NCI-H2196 (cell line): ENCODE measurements at regions not wholly inside any gene's neighbourhood (a gene's known extent, or its start where the extent isn't known, plus 50 kb on each side); places are given as distances from the start of the nearest gene placed in this dataset.
A peak's percentile ranks its signal among the peaks of the same experiment; 100 is the strongest.

Experiments
- DNase-seq: peaks from one replicate; lab custom pipeline; 2025; ENCODE audit not compliant: unreplicated experiment; lab: John Stamatoyannopoulos, UW

DNA sequence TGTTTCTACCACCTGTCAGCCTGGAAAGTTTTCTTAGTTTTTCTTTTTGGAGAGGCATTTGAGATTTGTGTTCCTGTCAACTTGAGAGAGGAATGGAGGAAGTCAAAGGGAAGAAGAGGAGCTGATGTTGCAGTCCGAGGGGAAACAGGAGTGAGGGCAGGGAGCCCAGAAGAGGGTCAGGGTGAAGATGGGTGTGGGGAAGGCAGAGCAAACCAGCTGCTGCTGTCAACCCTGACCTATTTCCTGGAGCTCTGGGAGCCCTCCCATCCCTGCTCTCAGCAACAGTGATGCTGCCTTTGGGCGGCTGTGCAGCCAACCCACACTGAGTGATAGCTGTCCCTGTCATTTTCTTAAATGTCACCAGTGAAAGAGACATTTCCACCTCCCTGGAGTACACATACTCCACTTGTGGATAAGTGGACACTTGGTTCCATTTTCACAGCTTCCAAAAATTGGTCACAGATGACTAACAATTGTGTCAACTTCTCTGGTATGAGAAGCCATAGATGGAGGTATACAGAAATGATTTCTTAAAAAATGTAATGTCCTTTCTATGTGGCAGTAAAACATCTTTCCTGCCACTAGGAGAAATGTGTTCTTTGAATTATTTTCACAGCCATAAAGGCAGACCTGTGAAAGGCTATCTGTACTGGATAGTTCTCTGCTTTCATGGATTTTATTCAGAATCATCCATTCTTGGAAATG is 556.3 kb upstream of the TBL1XR1 start:
- no peak for DNase-seq

DNA sequence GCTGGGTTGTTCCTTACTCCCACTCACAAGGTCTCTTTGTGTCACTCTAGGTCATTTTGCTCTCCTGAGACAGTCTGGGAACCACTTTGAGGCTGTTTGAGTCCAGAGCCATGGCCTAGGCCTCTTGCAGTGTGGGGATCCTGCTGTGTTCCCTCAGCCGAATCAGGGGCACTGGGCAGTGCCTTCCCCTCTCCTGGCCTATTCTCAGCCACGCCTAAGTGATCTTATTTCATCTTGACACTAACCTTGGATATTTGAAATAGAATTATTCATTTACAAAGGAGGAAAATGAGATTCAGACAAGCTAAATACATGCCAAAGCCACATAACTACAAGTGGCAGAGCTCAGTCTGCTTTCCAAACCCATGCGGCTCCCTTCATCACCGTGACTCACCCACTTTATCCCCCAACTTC is 557.2 kb upstream of the TBL1XR1 start:
- no peak for DNase-seq

DNA sequence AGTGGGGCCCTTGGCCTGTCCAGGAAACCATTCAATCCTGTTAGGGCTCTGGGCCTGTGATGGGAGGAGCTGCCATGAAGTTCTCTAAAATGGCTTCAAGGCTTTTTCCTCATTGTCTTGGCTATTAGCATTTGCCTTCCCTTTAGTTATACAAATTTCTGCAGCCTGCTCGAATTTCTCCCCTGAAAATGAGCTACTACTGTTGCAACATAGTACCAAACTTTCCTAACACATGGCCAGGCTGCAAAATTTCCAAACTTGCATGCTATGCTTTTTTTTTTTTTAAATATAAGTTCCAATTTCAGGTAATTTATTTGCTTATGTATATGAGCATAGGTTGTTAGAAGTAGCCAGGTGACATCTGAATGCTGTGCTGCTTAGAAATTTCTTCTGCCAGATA is 560.8 kb upstream of the TBL1XR1 start:
- DNase-seq: no peak

DNA sequence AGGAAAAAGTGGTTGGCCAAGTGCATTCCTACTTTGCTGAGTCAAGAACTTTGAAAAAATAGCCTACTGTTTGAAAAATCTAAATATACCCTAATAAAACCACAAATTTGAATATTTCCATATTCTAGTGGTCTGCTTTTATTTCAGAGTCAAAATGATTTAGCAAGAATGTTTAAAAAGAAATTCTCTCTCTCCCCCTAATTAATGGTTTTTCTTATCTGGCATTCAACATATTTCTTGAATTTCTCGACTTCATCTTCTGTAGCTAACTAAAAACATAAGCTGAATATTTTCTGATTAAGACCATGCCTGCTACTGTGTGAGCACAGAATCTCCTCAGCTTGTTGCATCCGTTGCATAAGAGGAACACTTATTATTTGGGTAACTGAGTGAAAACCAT is 563.5 kb upstream of the TBL1XR1 start:
- DNase-seq: no peak

DNA sequence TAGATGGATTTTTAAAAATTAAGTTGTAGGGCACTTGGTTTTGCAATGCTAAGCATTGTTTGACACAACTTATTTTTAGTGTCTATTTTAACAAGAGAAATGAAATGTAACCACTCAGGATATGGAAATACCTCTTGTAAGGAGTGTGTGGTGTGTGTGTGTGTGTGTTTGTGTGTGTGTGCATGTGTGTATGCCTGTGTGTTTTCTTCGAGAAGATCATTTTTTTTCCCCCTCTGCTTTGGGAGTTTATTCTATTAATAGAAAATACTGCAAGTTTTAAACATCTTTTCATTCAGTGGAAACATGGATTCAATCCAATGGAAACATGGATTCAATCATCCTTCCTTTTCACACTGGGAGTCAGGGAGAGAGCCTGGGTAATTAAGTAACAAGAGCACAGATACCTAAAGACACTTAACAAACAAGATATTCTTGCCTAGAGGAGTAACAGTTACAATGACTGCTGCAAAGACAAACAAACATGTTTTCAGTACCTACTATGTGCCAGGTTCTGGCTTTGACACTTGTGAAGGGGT is 567.2 kb upstream of the TBL1XR1 start:
- DNase-seq: no peak

DNA sequence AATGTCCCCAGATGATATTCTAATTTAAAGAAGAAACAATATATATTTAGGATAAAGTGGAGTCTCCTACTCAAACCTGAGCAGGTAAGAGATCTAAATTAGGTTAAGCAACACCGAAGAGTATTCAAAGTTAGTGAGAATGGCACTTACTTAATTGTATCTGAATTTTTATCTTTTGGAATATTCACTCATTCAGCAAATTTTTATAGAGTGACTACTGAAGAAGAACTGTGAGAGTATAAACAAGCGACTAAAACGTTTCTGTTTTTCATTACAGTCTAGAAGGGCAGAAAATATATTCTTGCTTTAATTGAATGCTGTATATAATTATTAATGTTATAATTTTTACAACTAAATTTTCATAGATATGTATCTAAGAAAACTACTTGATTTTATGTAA is 567.7 kb upstream of the TBL1XR1 start:
- no peak for DNase-seq

DNA sequence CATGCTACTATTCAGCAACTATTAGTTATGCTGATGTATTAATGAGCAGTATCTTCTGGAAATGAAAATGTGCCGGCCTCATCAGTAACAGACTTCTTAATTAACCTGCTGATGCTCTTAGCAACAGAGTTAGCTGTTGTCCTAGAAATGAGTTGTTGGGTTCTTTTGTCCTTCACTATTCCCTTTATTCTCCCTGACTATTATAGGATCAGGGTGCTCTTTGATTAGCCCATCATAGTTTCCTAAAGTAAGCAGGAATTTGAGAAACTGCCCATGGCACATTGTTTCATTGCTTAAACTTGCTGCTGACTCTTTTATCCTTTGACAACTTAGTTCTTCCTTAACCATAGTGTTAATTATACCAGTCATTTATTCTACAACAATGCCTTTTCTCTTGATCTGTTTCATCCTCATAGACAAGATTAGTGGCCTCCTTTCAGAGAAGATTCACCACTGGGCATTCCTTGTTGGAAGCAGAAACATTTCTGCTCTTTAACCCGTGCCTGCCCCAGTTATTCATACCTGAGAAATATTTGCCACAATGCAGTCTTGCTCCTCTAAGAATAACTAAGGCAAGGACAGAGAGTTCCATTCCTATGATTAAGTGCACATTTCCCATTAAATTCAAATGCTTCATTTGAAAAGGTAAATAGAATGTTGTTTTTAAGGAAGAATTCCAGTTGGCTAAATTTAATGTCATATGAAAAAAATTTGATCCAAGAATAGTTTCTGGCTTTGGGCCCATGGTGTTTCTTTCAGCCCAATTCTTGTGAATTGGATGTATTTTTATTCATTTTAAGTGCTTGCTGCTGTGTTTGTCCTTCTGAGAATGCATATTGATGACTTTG is 573.3 kb upstream of the TBL1XR1 start:
- no peak for DNase-seq

DNA sequence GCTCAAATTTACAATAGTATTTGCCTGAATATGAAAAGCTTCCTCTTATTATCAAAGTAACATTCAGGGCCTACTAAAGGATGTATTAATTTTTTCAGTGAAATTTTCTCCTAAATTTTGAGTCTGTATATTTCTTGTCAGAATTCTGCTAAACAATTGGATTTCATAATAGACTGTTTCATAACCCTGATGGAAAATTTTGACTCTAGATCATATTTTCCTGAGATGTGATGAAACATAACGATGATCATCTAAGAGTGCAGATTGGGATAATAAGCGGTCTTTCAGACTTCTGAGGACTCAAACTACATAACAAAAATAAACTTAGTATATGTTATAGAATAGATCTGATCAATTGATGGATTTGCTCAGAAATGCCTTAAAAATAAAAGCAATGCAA is 574.5 kb upstream of the TBL1XR1 start:
- DNase-seq: no peak

DNA sequence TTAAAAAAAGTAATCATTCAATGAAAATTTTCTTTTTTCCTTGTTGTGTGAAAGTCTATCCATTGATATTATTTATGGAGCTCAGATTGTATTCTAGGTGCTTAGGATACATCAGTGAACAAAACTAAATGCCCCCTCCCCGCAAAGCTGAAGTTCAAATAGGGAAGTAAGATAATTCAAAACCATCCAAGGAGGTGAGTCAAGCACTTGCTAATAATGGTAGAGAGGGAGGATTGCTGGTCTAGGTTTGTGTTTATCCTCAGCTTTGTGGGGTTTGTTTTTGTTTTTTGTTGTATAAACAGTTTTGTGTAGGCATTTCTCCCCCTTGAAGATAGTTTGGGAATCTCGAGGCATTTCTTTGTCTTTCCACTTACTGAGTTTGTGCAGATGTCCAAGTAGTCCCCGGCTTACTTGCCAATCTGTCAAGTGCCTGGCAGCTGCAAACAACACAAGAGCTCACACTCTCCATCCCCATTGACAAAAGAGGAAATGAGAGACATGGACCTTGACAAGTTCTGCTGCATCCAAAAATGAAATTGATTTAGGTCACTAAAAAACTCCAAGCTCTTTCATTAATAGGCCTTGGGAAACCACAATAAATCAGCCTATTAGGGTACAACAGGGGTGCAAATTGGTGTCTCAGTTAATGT is 575.8 kb upstream of the TBL1XR1 start:
- peak; percentile 36 for DNase-seq

DNA sequence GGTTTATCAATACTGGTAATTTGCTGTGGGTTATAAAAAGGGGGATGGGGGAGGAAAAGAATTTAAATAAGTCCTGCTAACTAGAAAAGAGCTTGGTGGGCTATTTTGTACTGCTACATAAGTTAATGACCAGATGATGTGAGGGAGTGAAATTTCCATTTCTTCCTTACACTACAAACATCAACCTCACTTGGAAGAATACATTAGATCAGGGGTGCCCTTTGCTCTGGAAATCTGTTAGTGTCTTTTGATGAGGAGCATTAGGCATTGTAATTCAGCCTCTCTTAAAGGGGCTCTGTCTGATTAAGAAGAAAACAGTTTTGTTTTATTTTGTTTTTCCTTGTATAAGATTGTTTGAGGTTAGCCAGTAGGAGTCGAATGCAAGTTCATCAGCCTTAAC is 576.4 kb upstream of the TBL1XR1 start:
- DNase-seq: no peak

DNA sequence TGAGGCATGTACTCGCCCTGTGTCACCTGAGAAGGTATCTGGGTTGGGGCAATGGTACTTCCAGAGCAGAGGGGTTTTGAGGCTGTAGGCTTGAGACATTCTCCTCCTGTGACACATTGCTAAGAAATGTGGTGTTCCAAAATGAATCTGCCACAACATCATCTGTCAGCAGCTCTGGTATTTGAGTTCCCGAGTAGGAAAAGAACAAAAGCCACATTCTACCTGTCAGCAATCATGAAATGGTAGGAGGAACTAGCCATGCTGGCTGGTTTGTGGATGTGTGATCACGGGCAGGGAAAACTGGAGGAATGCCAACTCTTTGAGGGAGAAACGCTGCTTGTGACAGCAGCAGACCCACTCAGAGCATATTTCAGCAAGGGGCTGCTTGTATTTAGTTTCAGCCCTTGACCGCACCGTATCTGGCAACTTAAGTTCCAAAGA is 579.4 kb upstream of the TBL1XR1 start:
- no peak for DNase-seq

DNA sequence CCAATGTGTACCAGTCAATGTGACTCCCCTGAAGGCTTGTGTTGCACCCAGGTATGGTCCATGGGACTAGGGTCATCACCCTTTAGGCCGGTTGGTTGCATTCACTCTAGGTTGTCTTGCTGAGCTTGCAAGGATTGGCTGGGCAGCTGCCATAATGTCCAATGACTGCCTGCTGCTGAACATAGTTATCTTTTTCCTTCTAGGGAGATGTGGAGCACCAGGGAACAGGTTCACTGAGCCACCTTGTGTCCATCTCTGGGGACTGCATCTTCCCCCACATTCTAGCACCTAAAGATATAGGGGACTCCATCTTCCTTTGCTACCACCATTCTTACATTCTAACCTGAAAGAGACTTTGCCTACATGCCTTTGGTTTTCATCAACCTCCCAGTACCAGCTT is 580.4 kb upstream of the TBL1XR1 start:
- DNase-seq: peak; percentile 22

DNA sequence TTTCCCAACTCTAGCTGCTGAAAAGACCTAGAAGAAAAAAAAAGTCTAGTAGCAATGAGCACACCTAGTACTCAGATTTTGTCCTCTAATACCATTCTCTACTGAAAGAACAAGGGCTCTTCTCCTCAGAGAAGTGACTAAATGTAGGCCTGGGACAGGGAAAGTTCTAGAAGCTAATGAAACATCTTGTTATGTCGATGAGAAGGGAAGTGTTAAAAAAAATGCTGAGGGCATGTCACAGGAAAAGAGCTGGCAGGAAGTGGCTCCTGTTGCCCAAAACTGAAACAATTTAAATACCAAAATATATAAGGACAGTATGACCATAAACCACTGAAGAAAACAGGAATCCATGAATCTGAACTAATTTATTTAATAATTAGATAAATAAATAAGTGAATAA is 581.4 kb upstream of the TBL1XR1 start:
- DNase-seq: no peak

DNA sequence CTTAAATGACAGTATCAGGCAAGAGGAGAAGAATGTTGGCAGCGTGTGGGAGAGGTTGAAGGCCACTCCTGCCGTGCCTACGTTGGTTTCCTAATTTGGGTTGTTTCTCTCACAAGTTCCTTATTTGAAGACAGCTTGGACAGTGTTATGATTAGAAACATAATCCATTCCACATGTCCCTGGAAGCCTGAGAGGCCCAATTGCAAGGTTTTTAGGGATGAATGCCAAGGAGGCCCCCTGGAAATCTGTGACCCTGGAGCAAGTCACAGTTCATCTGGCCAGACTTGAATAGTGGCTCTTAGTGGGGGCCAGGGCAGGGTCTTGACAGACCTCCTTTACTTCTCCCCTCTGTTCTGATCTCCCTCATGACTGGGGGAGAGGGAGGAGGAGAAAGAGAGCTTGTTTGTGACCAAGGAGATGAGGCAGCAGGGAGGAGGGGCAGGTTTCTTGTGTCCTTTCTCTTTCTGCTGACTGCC is 584.4 kb upstream of the TBL1XR1 start:
- no peak for DNase-seq

DNA sequence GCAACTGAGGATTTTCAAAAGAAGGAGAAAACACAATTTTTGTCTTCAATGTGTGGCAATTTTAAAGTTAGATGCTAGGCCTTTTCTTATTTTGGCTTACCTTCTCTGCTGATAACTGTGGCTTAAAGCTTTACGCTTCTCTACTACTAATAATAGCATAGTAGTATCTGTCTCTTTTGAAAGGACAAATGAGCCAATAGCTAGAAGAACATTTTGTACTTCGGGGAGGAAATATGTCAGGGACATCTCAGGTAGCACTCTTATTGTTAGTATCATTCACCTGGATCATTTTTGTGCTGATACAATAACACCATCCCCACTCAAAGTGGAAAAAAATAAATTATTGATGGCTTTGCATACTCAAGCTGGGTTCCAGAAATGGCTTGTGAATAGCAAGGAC is 586.1 kb upstream of the TBL1XR1 start:
- DNase-seq: no peak

DNA sequence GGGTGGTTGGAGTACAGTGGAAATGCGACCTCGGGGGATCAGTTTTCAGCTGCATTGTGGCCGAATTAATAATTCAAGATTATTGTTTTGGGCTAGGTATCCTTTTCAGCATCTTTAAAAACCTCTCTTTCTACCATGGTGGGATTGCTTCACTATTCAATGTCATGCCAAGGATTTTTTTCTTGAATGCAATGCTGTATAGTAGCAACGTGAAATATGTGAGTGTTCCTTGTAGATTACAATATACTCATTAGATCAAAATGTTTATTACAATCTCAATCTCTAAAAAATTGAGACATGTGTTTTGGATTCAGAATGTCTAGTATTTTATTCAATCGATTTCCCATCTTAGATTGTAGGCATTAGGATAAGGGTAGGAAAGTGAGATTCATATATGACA is 586.5 kb upstream of the TBL1XR1 start:
- DNase-seq: no peak

DNA sequence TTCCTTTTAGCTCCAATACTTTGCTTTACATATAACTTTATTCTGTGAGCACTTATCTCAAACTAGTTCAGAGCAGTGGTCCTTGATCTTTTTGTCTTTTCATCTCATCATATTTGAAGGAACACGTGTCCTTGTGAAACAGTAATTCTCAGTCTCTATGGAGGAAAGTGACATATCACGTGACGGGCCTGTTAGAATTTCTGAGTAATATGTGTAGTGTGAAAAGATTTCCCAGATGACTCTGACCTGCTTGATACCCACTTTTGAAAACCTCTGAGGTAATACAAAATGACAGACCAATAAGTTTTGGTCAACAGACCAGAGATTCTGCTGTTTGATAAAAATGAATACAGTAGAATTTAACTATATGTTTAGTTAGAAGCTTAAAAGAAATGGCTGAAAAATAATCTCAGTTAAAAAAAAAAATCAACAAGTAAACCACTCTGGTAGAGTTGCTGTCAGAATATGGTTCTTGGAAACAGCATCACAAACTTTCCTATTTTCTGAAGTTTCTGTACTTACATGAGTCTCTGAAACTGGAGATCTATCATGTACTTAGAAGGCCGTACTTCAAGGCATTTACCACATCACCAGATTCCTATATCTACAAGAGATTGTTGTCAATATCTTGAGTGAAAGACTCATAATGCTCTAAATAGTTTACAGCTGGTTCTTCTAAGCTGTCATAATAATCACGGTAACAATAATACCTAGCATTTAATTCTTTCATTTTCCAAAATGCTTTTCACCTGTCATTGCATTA is 590.2 kb upstream of the TBL1XR1 start:
- DNase-seq: no peak

DNA sequence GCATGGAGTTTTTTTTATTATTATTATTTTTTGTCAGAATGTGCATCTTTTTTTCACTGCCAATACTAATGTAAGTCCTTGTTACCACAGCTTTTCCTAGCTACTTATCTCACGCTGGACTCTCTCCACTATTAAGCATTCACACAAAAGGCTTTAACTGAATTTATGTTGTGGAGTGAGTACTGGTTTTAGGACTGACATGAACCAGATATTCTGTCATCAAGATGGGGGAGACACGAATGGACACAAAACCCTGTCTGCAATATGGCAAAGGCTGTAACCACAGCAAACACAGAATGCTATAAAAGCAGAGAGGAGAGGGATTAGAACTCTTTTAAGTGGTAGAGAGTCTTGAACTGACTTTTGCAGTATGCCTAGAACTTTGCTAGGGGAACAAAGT is 592.2 kb upstream of the TBL1XR1 start:
- DNase-seq: no peak

DNA sequence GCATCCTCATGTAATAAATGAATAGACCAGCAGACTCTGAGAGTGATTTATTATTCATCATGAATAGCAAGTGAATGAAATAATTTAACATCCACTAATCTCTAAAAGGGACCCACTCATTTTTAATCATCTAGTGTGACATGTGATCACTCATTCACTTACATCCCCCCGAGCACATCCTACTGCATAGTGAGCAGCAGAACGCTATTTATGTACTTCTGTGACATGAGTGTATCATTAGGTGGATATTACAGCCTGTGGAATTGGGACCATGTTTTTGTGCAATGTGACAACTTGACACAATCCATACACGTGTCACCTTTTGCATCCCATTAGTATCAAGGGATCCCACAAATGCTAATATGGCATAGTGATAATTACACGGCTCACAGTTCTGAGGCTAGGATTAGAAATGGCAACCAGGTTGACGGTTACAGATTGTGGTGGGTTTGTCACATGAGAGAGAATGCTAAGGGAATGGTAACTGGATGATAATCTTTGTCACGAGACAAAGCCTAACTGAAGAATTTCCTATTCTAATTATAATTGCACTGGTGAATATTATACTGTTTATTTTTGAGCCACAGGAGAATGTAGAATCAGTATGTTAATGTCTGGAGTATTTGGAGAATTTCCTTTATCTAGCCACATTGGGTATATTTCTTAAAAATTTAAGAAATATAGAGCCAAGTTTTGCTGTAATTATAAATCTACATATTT is 595.2 kb upstream of the TBL1XR1 start:
- DNase-seq: no peak

DNA sequence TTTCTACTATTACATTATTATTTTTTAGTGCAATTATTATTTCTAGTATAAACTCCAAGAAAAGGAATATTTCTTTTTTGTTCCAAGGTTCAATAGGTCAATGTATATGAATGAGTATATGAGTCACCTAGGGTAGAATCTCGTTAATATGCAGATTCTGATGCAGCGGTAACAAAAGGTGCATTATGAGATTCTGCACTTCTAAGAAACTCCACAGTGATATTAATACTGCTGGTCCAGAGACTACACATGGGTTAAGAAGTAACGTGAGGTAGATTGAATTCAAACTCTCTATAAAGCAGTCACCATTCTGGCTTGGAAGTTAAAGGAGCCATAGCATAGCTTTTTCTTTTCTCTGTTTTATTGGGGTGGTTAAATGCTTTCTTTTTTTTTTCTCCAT is 596.2 kb upstream of the TBL1XR1 start:
- no peak for DNase-seq
